ENCODE measurements at regions not wholly inside any gene's neighbourhood (a gene's known extent, or its start where the extent isn't known, plus 50 kb on each side); places are given as distances from the start of the nearest gene placed in this dataset.
"Not testable (repeated sequence)": the region's sequence is repeated elsewhere in the genome, so short reads cannot be mapped to it uniquely, and the experiment has no call there.

GRCh38 chr20:47897461-47897860, 112.2 kb upstream of the SULF2 start:
- no peak for DNase-seq (ENCODE audit: low spot score)

GRCh38 chr20:47892681-47893080, 107.4 kb upstream of the SULF2 start:
- not testable (repeated sequence) for DNase-seq (ENCODE audit: low spot score)

- not testable (repeated sequence) for DNase-seq (ENCODE audit: low spot score)
Measured at GRCh38 chr20:47890708-47891107, 105.4 kb upstream of the SULF2 start.

- not testable (repeated sequence) for DNase-seq (ENCODE audit: low spot score)
Measured at GRCh38 chr20:47889751-47890150, 104.5 kb upstream of the SULF2 start.

- DNase-seq (ENCODE audit: low spot score): no peak
Measured at GRCh38 chr20:47888351-47888750, 103.1 kb upstream of the SULF2 start.

GRCh38 chr20:47887477-47888080, 102.3 kb upstream of the SULF2 start:
- no peak for DNase-seq (ENCODE audit: low spot score)

- no peak for DNase-seq (ENCODE audit: low spot score)
Measured at GRCh38 chr20:47887064-47887463, 101.8 kb upstream of the SULF2 start.

GRCh38 chr20:47886454-47887041, 101.3 kb upstream of the SULF2 start:
- DNase-seq (ENCODE audit: low spot score): no peak

- DNase-seq (ENCODE audit: low spot score): no peak
Measured at GRCh38 chr20:47885909-47886453, 100.7 kb upstream of the SULF2 start.

GRCh38 chr20:47883940-47884339, 98.7 kb upstream of the SULF2 start:
- DNase-seq (ENCODE audit: low spot score): not testable (repeated sequence)

GRCh38 chr20:47883186-47883585, 97.9 kb upstream of the SULF2 start:
- DNase-seq (ENCODE audit: low spot score): no peak

GRCh38 chr20:47879771-47880170, 94.5 kb upstream of the SULF2 start:
- no peak for DNase-seq (ENCODE audit: low spot score)

GRCh38 chr20:47878601-47879027, 93.3 kb upstream of the SULF2 start:
- DNase-seq (ENCODE audit: low spot score): no peak

- DNase-seq (ENCODE audit: low spot score): no peak
Measured at GRCh38 chr20:47876311-47877088, 91.2 kb upstream of the SULF2 start.

GRCh38 chr20:47875297-47876025, 90.2 kb upstream of the SULF2 start:
- no peak for DNase-seq (ENCODE audit: low spot score)

GRCh38 chr20:47872341-47872740, 87.1 kb upstream of the SULF2 start:
- DNase-seq (ENCODE audit: low spot score): no peak

- no peak for DNase-seq (ENCODE audit: low spot score)
Measured at GRCh38 chr20:47870475-47870874, 85.2 kb upstream of the SULF2 start.

GRCh38 chr20:47868744-47869143, 83.5 kb upstream of the SULF2 start:
- no peak for DNase-seq (ENCODE audit: low spot score)

GRCh38 chr20:47868236-47868635, 83.0 kb upstream of the SULF2 start:
- no peak for DNase-seq (ENCODE audit: low spot score)

- DNase-seq (ENCODE audit: low spot score): no peak
Measured at GRCh38 chr20:47867831-47868230, 82.5 kb upstream of the SULF2 start.

- no peak for DNase-seq (ENCODE audit: low spot score)
Measured at GRCh38 chr20:47866480-47866879, 81.2 kb upstream of the SULF2 start.

GRCh38 chr20:47865912-47866311, 80.6 kb upstream of the SULF2 start:
- DNase-seq (ENCODE audit: low spot score): no peak

All from AG08396 (cell line).